Psoas muscle (tissue), 7 donors: ENCODE measurements at regions not wholly inside any gene's neighbourhood (a gene's known extent, or its start where the extent isn't known, plus 50 kb on each side); places are given as distances from the start of the nearest gene placed in this dataset.

Source experiments
- ATAC-seq, 4 donors: fragments of 200-7000 bp; cut with Tn5 transposase; one replicate each; pipeline ENCODE4 v1.9.1; 2020; ENCODE audit warnings: moderate library complexity in 3 of 4, mild to moderate bottlenecking in 2 of 4
- DNase-seq, 2 donors: peaks; one replicate each; pipeline ENCODE4 v3.0.0-alpha.2; 2020
- H3K27ac ChIP-seq: fragments of 200-600 bp; one replicate; pipeline ENCODE4 v1.8.0; 2022
- H3K27me3 ChIP-seq, 3 donors: fragments of 200-600 bp in 1 of 3; one replicate each; pipeline versions ENCODE4 v1.6.1 to v1.8.0; 2013 to 2022; ENCODE audit warnings: low read length in 2 of 3, mild to moderate bottlenecking in 2 of 3, moderate library complexity in 1 of 3; ENCODE audit not compliant: insufficient read depth in 3 of 3
- H3K36me3 ChIP-seq, 2 donors: fragments of 200-600 bp in 1 of 2; one replicate each; pipeline versions ENCODE4 v1.6.1 to v1.8.0; 2013 to 2022; ENCODE audit warnings: low read depth in 1 of 2, mild to moderate bottlenecking in 1 of 2, moderate library complexity in 1 of 2; ENCODE audit not compliant: insufficient read depth in 1 of 2
- H3K4me1 ChIP-seq: fragments of 200-600 bp; one replicate; pipeline ENCODE4 v1.8.0; 2022
- H3K4me3 ChIP-seq: fragments of 200-600 bp; one replicate; pipeline ENCODE4 v1.8.0; 2022; ENCODE audit warnings: mild to moderate bottlenecking
- H3K9me3 ChIP-seq: fragments of 200-600 bp; one replicate; pipeline ENCODE4 v1.8.0; 2022
- CTCF ChIP-seq: fragments of 200-600 bp; IDR thresholded peaks from one replicate; pipeline ENCODE4 v1.8.0; 2022; ENCODE audit warnings: antibody characterized with exemption
- WGBS, 3 donors: extraction: QIAGEN DNeasy Blood & Tissue Kit; methylation state at CpG; one replicate each; pipeline versions ENCODE4 v1.1.6 to v1.1.7; 2013; 5-methylcytosine and 5-hydroxymethylcytosine counted together
- intact Hi-C, 2 donors: fragments of 100-400 bp; cut with DNase I; formaldehyde crosslinking; loops; one replicate each; pipeline versions ENCODE4 v1.11.0 to v1.14.2; 2022
- donor health status: healthy with polysubstance abuse.
- donor health status: DM: no; HTN: no; CAD: no; lungs with moderate emphysema.
- donor health status: Bipolar disorder and iron deficiency.
- donor health status: healthy.
- donor health status: DM: yes; HTN: yes; CAD: no.
- donor health status: DM: no; HTN: no; CAD: no.
- donor health status: DM: yes; HTN: yes; CAD: no.

- H3K27me3 ChIP-seq = peaks cover 0 to 2% (median 0%) of the 10 kb centered on the region in 3 donors
- 83 to 85% (median 83%) methylated on average over 3 of the region's 3 CpGs for WGBS, 3 donors
- no peak for TF ChIP-seq CTCF
- no peak overlapping the region for H3K4me3 ChIP-seq
- ATAC-seq = no peak
- H3K36me3 ChIP-seq = no peaks in the 10 kb centered on the region
- intact Hi-C loops = no loop called here
- no peaks in the 10 kb centered on the region for H3K9me3 ChIP-seq
- no peaks in the 10 kb centered on the region for H3K4me1 ChIP-seq
- DNase-seq = no peak
- no peak overlapping the region for H3K27ac ChIP-seq
Measured at GRCh38 chr3:159451067-159451466, 537.6 kb upstream of the IL12A start.

DNA sequence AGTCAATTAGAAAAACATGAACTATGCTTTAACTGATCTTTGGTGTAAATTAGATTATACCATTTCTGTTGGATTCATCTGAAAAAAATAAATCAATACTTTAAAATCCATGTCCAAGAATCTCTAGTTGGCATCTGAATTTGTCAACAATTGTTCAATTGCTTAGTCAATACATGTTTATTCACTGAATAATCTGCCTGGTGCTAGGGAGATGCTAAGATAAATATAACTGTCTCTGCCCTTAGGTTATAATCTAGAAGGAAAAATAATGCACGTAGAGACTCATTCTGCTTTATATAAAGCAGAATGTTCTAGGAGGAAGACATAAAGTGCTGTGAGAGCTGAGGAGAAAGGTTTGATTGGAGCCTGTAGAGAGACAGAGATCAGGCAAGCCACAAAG lies 537.2 kb upstream of the IL12A start:
- DNase-seq (no peak), ATAC-seq (no peak)
- WGBS, 3 donors = 64 to 73% (median 69%) methylated on average over 1 of the region's 1 CpG
- no peak for TF ChIP-seq CTCF
- intact Hi-C loops = no loop called here
- Histone ChIP-seq H3K4me3 (no peak overlapping the region), H3K36me3 (no peaks in the 10 kb centered on the region), H3K9me3 (no peaks in the 10 kb centered on the region), H3K27ac (no peak overlapping the region), H3K27me3 (peaks cover 0 to 2% (median 0%) of the 10 kb centered on the region in 3 donors), H3K4me1 (no peaks in the 10 kb centered on the region)

GRCh38 chr3:159453036-159453435 lies 535.6 kb upstream of the IL12A start:
- DNase-seq (no peak), ATAC-seq (no peak)
- Histone ChIP-seq H3K9me3 (no peaks in the 10 kb centered on the region), H3K27ac (no peak overlapping the region), H3K36me3 (no peaks in the 10 kb centered on the region), H3K27me3 (peaks cover 0 to 2% (median 0%) of the 10 kb centered on the region in 3 donors), H3K4me1 (no peaks in the 10 kb centered on the region), H3K4me3 (no peak overlapping the region)
- TF ChIP-seq CTCF = no peak
- intact Hi-C loops = no loop called here
- 80 to 87% (median 84%) methylated on average over 5 of the region's 5 CpGs for WGBS, 3 donors

GRCh38 chr3:159453945-159454344 lies 534.7 kb upstream of the IL12A start:
- ATAC-seq (no peak), DNase-seq (no peak)
- Histone ChIP-seq H3K9me3 (no peaks in the 10 kb centered on the region), H3K4me1 (no peaks in the 10 kb centered on the region), H3K4me3 (no peak overlapping the region), H3K27me3 (peaks cover 0 to 2% (median 0%) of the 10 kb centered on the region in 3 donors), H3K36me3 (no peaks in the 10 kb centered on the region), H3K27ac (no peak overlapping the region)
- intact Hi-C loops = no loop called here
- no peak for TF ChIP-seq CTCF
- WGBS, 3 donors = 79 to 83% (median 80%) methylated on average over 2 of the region's 2 CpGs

- no peak overlapping the region for H3K27ac ChIP-seq
- TF ChIP-seq CTCF = no peak
- no peaks in the 10 kb centered on the region for H3K4me1 ChIP-seq
- intact Hi-C loops = no loop called here
- ATAC-seq (no peak), DNase-seq (no peak)
- H3K36me3 ChIP-seq = no peaks in the 10 kb centered on the region
- H3K27me3 ChIP-seq = peaks cover 0 to 7% (median 0%) of the 10 kb centered on the region in 3 donors
- H3K9me3 ChIP-seq = no peaks in the 10 kb centered on the region
- no peak overlapping the region for H3K4me3 ChIP-seq
- 85 to 94% (median 91%) methylated on average over 5 of the region's 5 CpGs for WGBS, 3 donors
Measured at GRCh38 chr3:159455741-159456181, 532.9 kb upstream of the IL12A start.
